ENCODE measurements at regions not wholly inside any gene's neighbourhood (a gene's known extent, or its start where the extent isn't known, plus 50 kb on each side); places are given as distances from the start of the nearest gene placed in this dataset.
"Not testable (repeated sequence)": the region's sequence is repeated elsewhere in the genome, so short reads cannot be mapped to it uniquely, and the experiment has no call there.

- no peak for DNase-seq
Observed at GRCh38 chr7:124633740-124634139, 131.9 kb downstream of the GPR37 start.

GRCh38 chr7:124630395-124630794, 135.2 kb downstream of the GPR37 start:
- no peak for DNase-seq

- no peak for DNase-seq
Observed at GRCh38 chr7:124618871-124619270, 146.7 kb downstream of the GPR37 start.

DNA sequence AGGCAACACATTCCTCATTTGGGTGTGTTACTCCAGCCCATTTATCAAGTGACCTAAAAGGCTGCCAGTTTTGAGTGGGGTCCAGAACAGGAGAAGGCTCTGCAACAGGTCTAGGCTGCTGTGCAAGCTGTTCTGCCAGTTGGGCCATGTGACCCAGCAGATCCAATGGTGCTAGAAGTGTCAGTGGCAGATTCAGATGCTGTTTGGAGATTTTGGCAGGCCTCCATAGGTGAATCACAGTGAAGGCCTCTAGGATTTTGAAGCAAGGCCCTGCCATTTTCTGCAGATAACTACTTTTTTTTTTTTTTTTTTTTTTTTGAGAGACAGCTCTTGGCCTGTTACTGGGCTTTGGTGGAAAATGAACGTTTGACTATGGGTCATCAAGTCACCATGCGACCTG, 147.5 kb downstream of the GPR37 start:
- not testable (repeated sequence) for DNase-seq

DNA sequence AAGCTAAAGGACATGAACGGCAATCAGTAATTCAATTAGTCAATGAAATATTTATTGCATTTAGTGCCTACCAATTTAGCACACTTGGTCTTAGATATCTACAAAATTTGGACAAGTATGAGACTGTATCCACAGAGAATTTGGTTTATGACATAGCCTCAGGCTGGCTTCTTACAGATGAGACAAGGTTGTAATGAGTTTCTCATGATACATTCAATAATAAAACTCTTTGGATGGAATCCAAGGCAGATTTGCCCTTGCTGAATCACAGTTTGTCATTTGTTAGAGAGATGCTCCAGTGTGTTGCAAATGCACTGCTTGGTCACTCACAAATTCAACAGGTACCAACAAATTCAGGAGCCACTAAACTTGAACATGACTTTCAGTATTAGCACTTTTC, 162.5 kb downstream of the GPR37 start:
- DNase-seq, result no peak

DNA sequence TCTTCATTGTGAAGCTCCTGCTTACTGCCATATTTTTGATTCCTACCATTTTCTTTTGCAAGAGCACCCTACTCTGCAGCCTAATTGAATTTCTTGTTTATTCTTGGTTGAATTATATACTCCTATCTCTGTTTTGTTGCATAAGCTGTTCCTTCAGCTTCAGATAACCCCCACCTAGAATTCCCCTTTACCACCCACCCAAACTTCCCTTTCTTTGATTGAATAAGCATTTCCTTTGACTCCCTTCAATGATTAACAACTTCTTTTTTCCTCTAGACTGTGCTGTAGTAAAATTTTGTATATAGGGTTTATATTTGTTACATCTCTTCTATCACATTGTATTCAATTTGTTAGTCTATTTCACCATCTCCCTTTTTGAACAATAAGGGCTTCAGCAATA, 168.1 kb downstream of the GPR37 start:
- no peak for DNase-seq

GRCh38 chr7:124596881-124597280, 168.7 kb downstream of the GPR37 start:
- DNase-seq, result no peak

- DNase-seq, result no peak
Observed at GRCh38 chr7:124590814-124591213, 174.8 kb downstream of the GPR37 start.

DNA sequence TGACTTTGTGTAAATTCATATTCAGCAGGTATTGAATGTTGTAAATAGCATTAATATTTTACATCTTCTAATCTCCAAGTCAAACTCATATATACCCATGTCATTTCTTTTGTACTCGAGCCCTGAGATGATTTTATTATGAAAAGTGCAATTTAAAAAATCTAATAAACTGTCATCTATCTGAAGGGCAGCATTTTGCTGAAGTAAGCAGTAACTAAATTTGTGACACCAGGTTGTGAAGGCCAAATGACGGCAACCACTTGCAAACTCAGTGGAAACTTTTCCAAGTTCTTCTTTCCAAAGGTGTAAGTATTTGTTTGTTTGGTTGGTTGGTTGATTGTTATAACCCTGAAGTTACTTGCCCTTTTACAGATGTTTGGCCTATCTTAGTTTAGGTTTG, 188.3 kb downstream of the GPR37 start:
- no peak for DNase-seq

GRCh38 chr7:124575176-124575575, 190.4 kb downstream of the GPR37 start:
- no peak for DNase-seq

GRCh38 chr7:124570558-124570957, 195.0 kb downstream of the GPR37 start:
- DNase-seq, result no peak

GRCh38 chr7:124566583-124566982, 199.0 kb downstream of the GPR37 start:
- no peak for DNase-seq

DNA sequence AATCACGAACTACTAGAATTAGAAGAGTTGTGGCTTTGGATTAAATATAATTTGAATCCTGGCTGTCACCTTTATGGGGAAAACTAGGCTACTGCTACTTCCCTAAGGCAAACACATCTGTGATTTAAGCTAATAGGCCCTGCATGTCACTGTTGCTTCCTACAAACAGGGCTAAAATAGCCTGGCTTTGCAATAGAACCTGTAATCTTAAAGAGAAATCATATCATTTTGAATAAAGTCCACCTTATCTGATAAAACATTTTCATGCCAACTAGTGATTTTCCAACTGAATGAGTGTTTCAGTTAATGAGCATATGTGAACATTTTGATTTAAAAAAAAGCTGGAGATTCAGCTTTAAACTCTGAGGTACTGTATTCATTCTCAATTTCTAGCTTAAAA, 208.0 kb downstream of the GPR37 start:
- no peak for DNase-seq

DNA sequence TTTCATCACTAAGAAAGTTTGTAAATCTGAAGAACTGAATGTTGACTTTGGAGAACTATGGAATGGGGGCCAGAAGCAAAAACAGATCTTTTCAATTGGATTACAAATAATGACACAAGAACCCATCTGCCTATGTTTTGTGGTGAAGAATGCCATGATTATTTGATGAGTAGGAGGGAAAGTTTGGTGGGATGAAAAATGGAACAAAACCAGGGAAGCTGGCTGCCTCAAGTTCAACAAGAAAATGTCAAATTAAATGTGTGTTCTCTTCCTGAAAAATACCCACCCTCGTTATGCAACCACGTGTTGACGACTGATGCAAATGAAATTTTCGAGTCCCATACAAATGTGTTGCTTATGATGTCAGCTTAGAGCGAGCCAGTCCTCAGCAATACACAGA, 208.5 kb downstream of the GPR37 start:
- DNase-seq, result no peak

- DNase-seq, result no peak
Observed at GRCh38 chr7:124553502-124553901, 212.1 kb downstream of the GPR37 start.

GRCh38 chr7:124552217-124552616, 213.4 kb downstream of the GPR37 start:
- DNase-seq, result no peak

DNA sequence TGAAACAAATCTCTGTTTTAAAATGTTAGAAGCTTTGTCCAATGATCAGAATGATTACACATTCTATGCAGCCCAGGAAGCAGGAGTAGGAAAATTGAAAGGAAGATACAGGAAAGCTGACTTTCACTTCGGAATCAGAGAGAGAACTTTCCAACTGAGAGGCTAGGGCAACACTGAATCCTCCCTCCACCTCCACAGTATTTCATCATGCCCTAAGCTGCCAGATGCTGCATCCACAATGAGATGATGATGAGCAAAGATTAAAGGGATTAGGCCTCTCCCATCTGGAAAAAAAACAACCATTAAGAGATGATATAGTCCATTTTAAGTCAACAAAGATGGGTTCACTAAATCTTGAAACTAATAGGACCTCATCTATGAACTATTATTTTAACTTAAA, 215.6 kb downstream of the GPR37 start:
- no peak for DNase-seq

GRCh38 chr7:124542476-124542875, 223.1 kb downstream of the GPR37 start:
- no peak for DNase-seq

DNA sequence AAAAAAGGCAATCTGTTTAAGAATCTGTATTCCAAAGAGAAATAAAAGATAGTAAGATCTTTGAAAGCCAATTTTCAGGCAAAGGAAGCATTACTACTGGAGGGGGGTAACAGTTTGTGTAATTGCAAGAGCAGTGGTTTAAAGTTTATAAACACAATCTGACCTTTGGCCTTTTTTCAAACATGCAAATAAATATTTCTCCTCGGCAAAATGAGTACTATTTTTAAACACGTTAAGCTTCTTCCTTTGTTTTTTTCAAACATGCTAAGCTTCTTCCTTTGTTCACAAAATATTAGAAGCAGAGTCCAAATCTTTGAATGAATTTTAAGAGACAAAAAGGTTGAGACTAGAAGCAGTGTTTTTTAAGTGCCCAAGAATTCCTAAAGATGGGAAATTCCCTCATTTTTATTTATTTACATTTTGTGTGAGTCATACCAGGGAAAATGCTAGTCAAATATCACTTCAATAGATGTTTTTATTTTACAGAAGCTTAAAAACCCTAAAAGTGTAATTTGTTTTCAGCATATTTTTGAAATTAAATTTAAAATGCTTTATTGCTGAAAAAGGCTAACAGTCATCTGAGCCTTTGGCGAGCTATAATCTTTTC, 229.3 kb downstream of the GPR37 start:
- DNase-seq, result no peak

DNA sequence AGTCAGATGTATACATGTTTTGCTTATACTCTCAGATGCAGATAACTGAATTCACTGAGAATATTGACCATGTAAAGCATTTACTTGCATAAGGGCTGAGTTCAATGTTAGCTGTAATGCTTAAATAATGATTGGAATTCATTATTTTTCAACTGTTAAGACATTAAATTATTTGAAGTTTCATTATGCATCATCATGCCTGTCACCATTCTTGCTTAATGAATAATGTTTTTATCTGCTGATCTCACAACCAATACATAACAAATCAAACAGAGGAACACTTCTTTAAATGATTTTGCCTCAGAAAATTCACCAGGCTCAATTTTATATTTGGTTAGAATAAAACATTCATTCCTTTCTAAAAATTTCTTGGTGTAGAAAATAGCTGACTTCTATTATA, 233.4 kb downstream of the GPR37 start:
- DNase-seq, result no peak

- DNase-seq, result no peak
Observed at GRCh38 chr7:124516911-124517310, 248.7 kb downstream of the GPR37 start.

DNA sequence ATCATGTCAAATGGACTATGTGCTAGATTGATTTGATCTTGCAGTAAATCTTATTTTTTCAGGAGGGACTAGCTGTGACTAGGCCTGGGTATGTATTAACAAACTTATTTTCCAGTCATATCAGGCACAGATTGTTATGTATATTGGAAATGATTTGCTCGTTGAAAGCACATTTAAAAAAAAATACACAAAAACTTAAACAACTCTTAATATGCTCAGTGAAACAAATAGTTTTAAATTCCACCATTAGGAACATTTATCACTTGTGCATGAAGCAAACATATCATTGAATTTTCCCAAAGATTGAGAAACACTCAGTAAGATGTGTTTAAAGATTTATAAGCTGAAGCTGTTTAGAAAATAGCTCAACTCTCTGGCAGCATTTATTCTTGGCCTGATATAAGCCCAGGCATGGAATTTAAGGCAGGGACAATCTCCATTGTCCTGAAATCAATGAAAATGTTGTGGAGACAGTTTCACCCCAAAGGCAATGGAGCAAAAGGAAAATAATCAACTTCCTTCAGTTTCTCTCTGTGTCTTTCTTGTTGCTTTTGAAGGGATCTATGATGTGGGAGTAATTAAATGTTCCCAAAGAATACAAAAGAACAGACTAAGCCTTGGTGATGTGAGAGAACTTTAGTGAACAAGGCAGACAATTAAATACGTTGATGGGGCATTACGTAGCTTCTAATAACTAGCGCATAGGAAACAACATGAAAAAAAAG, 250.3 kb downstream of the GPR37 start:
- DNase-seq, result no peak

DNA sequence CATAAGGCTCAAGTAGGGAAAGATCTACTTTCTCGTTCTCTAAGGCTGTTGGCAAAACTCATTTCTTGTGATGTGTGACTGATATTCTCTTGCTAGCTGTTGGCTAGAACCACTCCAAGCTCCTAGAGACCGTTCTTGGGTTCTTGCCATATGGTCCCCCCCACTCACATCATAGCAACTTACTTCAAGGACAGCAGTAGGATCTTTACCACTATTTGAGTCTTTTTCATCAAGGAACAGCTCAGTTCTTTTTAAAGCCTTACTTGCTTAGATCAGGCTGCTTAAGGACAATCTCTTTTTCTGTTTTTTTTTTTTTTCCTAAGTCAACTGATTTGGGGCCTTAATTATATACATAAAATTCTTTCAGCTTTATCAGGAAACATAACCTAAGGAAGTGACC, 251.1 kb downstream of the GPR37 start:
- no peak for DNase-seq

- DNase-seq, result peak; percentile 51
Observed at GRCh38 chr7:124497176-124497575, 268.4 kb downstream of the GPR37 start.

GRCh38 chr7:124489925-124490324, 275.7 kb downstream of the GPR37 start:
- DNase-seq, result no peak

Measured in NCI-H510A (cell line).